NB4 (cell line): ENCODE measurements at regions not wholly inside any gene's neighbourhood (a gene's known extent, or its start where the extent isn't known, plus 50 kb on each side); places are given as distances from the start of the nearest gene placed in this dataset.

Experiments
- POLR2A ChIP-seq: IDR thresholded peaks from 2 replicates; pipeline ENCODE4 v1.6.1; 2011; ENCODE audit warnings: mild to moderate bottlenecking; ENCODE audit not compliant: insufficient read length; ENCODE audit errors: extremely low read depth
- TF ChIP-seq, protein P1 (sequence below): IDR thresholded peaks from one replicate; pipeline ENCODE4 v1.5.1; 2012; ENCODE audit warnings: low read depth, low read length

DNA sequence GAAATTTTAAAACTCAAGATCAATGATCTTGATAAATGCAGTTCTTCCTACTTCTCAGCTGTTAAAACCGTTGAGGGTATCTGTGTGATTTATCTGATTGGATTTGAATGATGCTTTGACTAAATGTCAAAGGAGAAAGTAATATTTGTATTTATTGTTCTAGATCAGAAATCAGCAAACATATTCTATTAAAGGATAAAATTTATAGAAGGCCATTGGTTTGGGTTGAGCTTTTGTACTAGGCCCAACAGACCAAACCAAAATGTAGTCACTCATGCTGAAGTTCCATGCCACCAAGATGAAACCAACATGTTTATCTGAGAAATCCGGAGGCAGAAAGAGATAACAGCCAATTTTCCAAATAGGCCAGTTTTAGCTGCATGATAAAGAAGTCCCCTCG lies 64.5 kb upstream of the BMP2K start:
- TF ChIP-seq, protein P1, sequence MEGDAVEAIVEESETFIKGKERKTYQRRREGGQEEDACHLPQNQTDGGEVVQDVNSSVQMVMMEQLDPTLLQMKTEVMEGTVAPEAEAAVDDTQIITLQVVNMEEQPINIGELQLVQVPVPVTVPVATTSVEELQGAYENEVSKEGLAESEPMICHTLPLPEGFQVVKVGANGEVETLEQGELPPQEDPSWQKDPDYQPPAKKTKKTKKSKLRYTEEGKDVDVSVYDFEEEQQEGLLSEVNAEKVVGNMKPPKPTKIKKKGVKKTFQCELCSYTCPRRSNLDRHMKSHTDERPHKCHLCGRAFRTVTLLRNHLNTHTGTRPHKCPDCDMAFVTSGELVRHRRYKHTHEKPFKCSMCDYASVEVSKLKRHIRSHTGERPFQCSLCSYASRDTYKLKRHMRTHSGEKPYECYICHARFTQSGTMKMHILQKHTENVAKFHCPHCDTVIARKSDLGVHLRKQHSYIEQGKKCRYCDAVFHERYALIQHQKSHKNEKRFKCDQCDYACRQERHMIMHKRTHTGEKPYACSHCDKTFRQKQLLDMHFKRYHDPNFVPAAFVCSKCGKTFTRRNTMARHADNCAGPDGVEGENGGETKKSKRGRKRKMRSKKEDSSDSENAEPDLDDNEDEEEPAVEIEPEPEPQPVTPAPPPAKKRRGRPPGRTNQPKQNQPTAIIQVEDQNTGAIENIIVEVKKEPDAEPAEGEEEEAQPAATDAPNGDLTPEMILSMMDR: no peak
- TF ChIP-seq POLR2A: no peak
